ENCODE measurements at regions not wholly inside any gene's neighbourhood (a gene's known extent, or its start where the extent isn't known, plus 50 kb on each side); places are given as distances from the start of the nearest gene placed in this dataset.

DNA sequence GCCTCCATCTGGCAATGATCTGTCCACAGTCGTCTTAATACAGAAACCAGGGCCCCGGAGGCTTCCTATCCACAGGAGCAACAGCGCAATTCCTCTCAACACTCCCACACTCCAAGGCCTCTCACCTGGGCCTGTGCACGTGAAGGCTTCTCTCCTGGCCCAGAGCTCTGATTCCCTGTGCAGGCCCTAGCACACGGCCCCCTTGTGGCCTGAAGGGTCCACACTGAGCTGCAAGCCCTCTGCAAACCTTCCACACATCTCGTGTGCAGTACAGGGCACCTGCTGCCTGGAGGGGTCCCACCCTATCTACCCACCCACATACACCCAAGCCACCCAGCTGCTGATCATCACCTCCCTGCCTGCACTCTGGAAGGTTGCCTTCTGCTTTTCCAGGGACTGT is 150.1 kb upstream of the NUDT10 start:
- DNase-seq (ENCODE audit: low spot score, unreplicated experiment), result no peak
- H3K27ac Mint-ChIP-seq, result no peak overlapping the region
- H3K27me3 Mint-ChIP-seq, result no peaks in the 10 kb centered on the region
- H3K36me3 Mint-ChIP-seq (ENCODE audit: insufficient read depth), result no peaks in the 10 kb centered on the region
- TF ChIP-seq, protein P1, sequence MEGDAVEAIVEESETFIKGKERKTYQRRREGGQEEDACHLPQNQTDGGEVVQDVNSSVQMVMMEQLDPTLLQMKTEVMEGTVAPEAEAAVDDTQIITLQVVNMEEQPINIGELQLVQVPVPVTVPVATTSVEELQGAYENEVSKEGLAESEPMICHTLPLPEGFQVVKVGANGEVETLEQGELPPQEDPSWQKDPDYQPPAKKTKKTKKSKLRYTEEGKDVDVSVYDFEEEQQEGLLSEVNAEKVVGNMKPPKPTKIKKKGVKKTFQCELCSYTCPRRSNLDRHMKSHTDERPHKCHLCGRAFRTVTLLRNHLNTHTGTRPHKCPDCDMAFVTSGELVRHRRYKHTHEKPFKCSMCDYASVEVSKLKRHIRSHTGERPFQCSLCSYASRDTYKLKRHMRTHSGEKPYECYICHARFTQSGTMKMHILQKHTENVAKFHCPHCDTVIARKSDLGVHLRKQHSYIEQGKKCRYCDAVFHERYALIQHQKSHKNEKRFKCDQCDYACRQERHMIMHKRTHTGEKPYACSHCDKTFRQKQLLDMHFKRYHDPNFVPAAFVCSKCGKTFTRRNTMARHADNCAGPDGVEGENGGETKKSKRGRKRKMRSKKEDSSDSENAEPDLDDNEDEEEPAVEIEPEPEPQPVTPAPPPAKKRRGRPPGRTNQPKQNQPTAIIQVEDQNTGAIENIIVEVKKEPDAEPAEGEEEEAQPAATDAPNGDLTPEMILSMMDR (IDR thresholded peaks at IDR 0.05; ENCODE audit: unreplicated experiment), result peak; percentile 49
- no peak overlapping the region for H3K4me3 Mint-ChIP-seq (ENCODE audit: low read depth)
- peaks cover 9% of the 10 kb centered on the region for H3K9me3 Mint-ChIP-seq (ENCODE audit: low read depth)
- H3K4me1 Mint-ChIP-seq (ENCODE audit: low read depth), result no peaks in the 10 kb centered on the region

GRCh38 chrX:51192104-51192503 is 140.5 kb upstream of the NUDT10 start:
- Mint-ChIP-seq H3K9me3 (ENCODE audit: low read depth) (peaks cover 36% of the 10 kb centered on the region), H3K27ac (no peak overlapping the region), H3K4me1 (ENCODE audit: low read depth) (no peaks in the 10 kb centered on the region), H3K36me3 (ENCODE audit: insufficient read depth) (peaks cover 2% of the 10 kb centered on the region), H3K27me3 (no peaks in the 10 kb centered on the region), H3K4me3 (ENCODE audit: low read depth) (no peak overlapping the region)
- DNase-seq (ENCODE audit: low spot score, unreplicated experiment), result no peak
- TF ChIP-seq, protein P1 (IDR thresholded peaks at IDR 0.05; ENCODE audit: unreplicated experiment), result no peak

- TF ChIP-seq, protein P1 (IDR thresholded peaks at IDR 0.05; ENCODE audit: unreplicated experiment), result peak; percentile 36
- H3K4me1 Mint-ChIP-seq (ENCODE audit: low read depth), result no peaks in the 10 kb centered on the region
- H3K27ac Mint-ChIP-seq, result no peak overlapping the region
- no peaks in the 10 kb centered on the region for H3K36me3 Mint-ChIP-seq (ENCODE audit: insufficient read depth)
- no peak overlapping the region for H3K4me3 Mint-ChIP-seq (ENCODE audit: low read depth)
- no peak for DNase-seq (ENCODE audit: low spot score, unreplicated experiment)
- H3K27me3 Mint-ChIP-seq, result no peaks in the 10 kb centered on the region
- peaks cover 23% of the 10 kb centered on the region for H3K9me3 Mint-ChIP-seq (ENCODE audit: low read depth)
Observed at GRCh38 chrX:51215266-51215665, 117.4 kb upstream of the NUDT10 start.

DNA sequence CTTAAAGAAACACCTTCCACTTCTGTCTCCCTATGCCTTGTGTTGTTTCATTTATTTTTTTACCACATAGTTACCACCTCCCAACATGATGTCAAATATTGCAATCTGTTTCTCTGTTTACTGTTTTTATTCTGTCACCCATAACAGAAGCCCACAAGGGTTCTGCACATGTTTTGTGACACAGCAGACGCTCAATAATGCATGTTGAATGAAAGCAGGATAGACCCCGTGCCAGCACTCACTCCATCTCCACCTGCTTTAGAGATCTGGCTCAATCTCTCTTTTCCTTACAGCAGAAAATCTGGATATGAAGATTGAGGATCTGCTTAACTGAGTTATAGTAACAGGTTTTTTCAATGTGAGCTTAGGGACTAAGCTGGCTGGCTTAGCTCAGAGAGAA is 116.8 kb upstream of the NUDT10 start:
- no peaks in the 10 kb centered on the region for H3K27me3 Mint-ChIP-seq
- TF ChIP-seq, protein P1 (IDR thresholded peaks at IDR 0.05; ENCODE audit: unreplicated experiment), result no peak

DNA sequence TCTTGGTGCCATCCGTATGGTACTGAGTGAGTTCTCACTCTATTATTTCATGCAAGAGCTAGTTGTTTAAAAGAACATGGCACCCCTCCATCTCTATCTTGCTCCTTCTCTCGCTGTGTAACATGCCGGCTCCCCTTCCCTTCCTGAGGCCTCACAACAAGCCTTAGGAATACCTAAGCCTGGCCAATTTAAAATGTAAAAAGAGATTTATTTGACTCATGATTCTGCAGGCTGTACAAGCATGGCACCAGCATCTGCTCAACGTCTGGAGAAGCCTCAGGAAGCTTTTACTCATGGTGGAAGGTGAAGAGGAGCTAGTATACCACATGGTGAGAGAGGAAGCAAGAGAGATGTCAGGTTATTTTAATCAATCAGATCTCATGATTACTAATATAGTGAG is 90.4 kb upstream of the NUDT10 start:
- H3K4me3 Mint-ChIP-seq (ENCODE audit: low read depth), result no peak overlapping the region
- TF ChIP-seq, protein P1 (IDR thresholded peaks at IDR 0.05; ENCODE audit: unreplicated experiment), result no peak
- no peaks in the 10 kb centered on the region for H3K27me3 Mint-ChIP-seq
- peaks cover 51% of the 10 kb centered on the region for H3K9me3 Mint-ChIP-seq (ENCODE audit: low read depth)
- H3K4me1 Mint-ChIP-seq (ENCODE audit: low read depth), result no peaks in the 10 kb centered on the region
- peaks cover 2% of the 10 kb centered on the region for H3K36me3 Mint-ChIP-seq (ENCODE audit: insufficient read depth)
- DNase-seq (ENCODE audit: low spot score, unreplicated experiment), result no peak
- no peak overlapping the region for H3K27ac Mint-ChIP-seq

More for the DNA sequence above, 116.8 kb upstream of the NUDT10 start:
- Mint-ChIP-seq H3K4me1 (ENCODE audit: low read depth) (no peaks in the 10 kb centered on the region), H3K36me3 (ENCODE audit: insufficient read depth) (no peaks in the 10 kb centered on the region), H3K9me3 (ENCODE audit: low read depth) (peaks cover 23% of the 10 kb centered on the region), H3K4me3 (ENCODE audit: low read depth) (no peak overlapping the region), H3K27ac (no peak overlapping the region)
- no peak for DNase-seq (ENCODE audit: low spot score, unreplicated experiment)
